K562 (cell line): ENCODE measurements at regions not wholly inside any gene's neighbourhood (a gene's known extent, or its start where the extent isn't known, plus 50 kb on each side); places are given as distances from the start of the nearest gene placed in this dataset.

Experiments used
- ATAC-seq: fragments of 200-7000 bp; cut with Tn5 transposase; 3 replicates; pipeline ENCODE4 v1.9.1; 2020; ENCODE audit warnings: moderate library complexity
- BruUV-seq: library from RNA; stranded (reverse); fragments of 400-500 nt; replicated peaks from 2 replicates; lab custom pipeline; 2021; lab: Mats Ljungman, UMichigan
- CTCF ChIA-PET: fragments of 300-600 bp; formaldehyde crosslinking; extraction: SDS; loops from one replicate; lab custom pipeline; 2021; ENCODE audit warnings: low intra/inter-chr PET ratio; lab: Yijun Ruan, JAX
- POLR2A ChIA-PET: fragments of 300-600, 350-650 bp; sonication (Branson Sonifier 250); formaldehyde crosslinking; extraction: SDS; loops from one replicate; lab custom pipeline; 2021; ENCODE audit warnings: antibody characterized with exemption, inconsistent platforms; lab: Yijun Ruan, JAX
- DNase-seq, 4 experiments: peaks; one replicate each; pipeline versions ENCODE4 v3.0.0 to v3.0.0-alpha.2; 2011 to 2018; ENCODE audit warnings: low spot score in 3 of 4, mixed read lengths in 3 of 4; ENCODE audit errors: extremely low read depth in 1 of 4
- FAIRE-seq: peaks from 2 replicates; lab custom pipeline; 2011; peaks lifted over from hg19 to GRCh38; lab: Jason Lieb, UNC
- H2AFZ ChIP-seq: 2 replicates; pipeline ENCODE4 v1.6.0; 2011; ENCODE audit warnings: low read depth, low read length, control low read depth, inconsistent platforms
- H3K27ac ChIP-seq: fragments of 200-600 bp; 3 replicates; pipeline ENCODE4 v1.8.0; 2011; ENCODE audit warnings: low read depth, mild to moderate bottlenecking, control low read depth, inconsistent platforms, low read length, moderate library complexity, mixed read lengths; ENCODE audit errors: extremely low read depth
- H3K27me3 ChIP-seq, 2 experiments: fragments of 300-600 bp in 1 of 2; 2 replicates in 1 of 2; 3 replicates in 1 of 2; pipeline versions ENCODE4 v1.6.0 to v1.8.0; 2011; ENCODE audit warnings: inconsistent platforms in 2 of 2, low read length in 2 of 2, mild to moderate bottlenecking in 1 of 2, mixed read lengths in 1 of 2, moderate library complexity in 1 of 2; ENCODE audit not compliant: control insufficient read depth in 2 of 2, insufficient read depth in 2 of 2
- H3K36me3 ChIP-seq: fragments of 300-600 bp; 3 replicates; pipeline ENCODE4 v1.8.0; 2011; ENCODE audit warnings: mild to moderate bottlenecking, low read length, inconsistent platforms; ENCODE audit not compliant: control insufficient read depth, insufficient read depth
- H3K4me1 ChIP-seq, 2 experiments: fragments of 200-600 bp in 1 of 2; replicated peaks in 1 of 2; 2 replicates in 1 of 2; 3 replicates in 1 of 2; pipeline versions ENCODE4 v1.5.1 to v1.8.0; 2011; ENCODE audit warnings: inconsistent platforms in 2 of 2, low read length in 2 of 2, mild to moderate bottlenecking in 1 of 2, mixed read lengths in 1 of 2, moderate library complexity in 1 of 2; ENCODE audit not compliant: control insufficient read depth in 2 of 2, insufficient read depth in 2 of 2
- H3K4me2 ChIP-seq: 2 replicates; pipeline ENCODE4 v1.6.1; 2011; ENCODE audit warnings: low read length, control low read depth, inconsistent platforms, mixed read lengths; ENCODE audit not compliant: insufficient read depth
- H3K4me3 ChIP-seq: fragments of 200-600 bp; sonication (generic), shearing (Covaris generic); 2 replicates; pipeline ENCODE4 v1.5.1; 2016; ENCODE audit warnings: control low read depth, inconsistent platforms
- H3K79me2 ChIP-seq: fragments of 200-600 bp; 3 replicates; pipeline ENCODE4 v1.8.0; 2011; ENCODE audit warnings: low read length, inconsistent platforms; ENCODE audit not compliant: control insufficient read depth, insufficient read depth
- H3K9ac ChIP-seq, 2 experiments: 2 replicates each; pipeline versions ENCODE4 v1.6.0 to v1.6.1; 2011; ENCODE audit warnings: low read depth in 2 of 2, low read length in 2 of 2, control low read depth in 1 of 2, inconsistent platforms in 1 of 2, mild to moderate bottlenecking in 1 of 2, mixed read lengths in 1 of 2; ENCODE audit not compliant: insufficient read depth in 1 of 2
- H3K9me1 ChIP-seq: one replicate; pipeline ENCODE4 v1.6.0; 2011; ENCODE audit warnings: inconsistent platforms, mild to moderate bottlenecking, low read length, moderate library complexity; ENCODE audit not compliant: control insufficient read depth, insufficient read depth
- H3K9me3 ChIP-seq: replicated peaks from 2 replicates; pipeline ENCODE4 v1.5.1; 2011; ENCODE audit warnings: low read depth, low read length, inconsistent platforms; ENCODE audit not compliant: control insufficient read depth, insufficient read depth
- H4K20me1 ChIP-seq: replicated peaks from 2 replicates; pipeline ENCODE4 v1.6.1; 2011; ENCODE audit warnings: low read length, inconsistent platforms, mixed read lengths; ENCODE audit not compliant: control insufficient read depth, insufficient read depth
- BRD9 ChIP-seq: fragments of 450-650 bp; IDR thresholded peaks from 2 replicates; pipeline ENCODE4 v1.6.1; 2018; ENCODE audit warnings: low read depth; ENCODE audit not compliant: partially characterized antibody
- EP300 ChIP-seq: IDR thresholded peaks from 2 replicates; pipeline ENCODE4 v1.6.1; 2012; ENCODE audit warnings: low read length, improper control_type of control experiment
- MAFK ChIP-seq: IDR thresholded peaks from 2 replicates; pipeline ENCODE4 v1.6.1; 2011; ENCODE audit warnings: low read length, improper control_type of control experiment
- MTA2 ChIP-seq: fragments of 450-650 bp; IDR thresholded peaks from 2 replicates; pipeline ENCODE4 v1.6.1; 2016; ENCODE audit warnings: low read depth
- ZBTB34 ChIP-seq: fragments of 250-450 bp; sonication (Bioruptor Pico); IDR thresholded peaks from 2 replicates; pipeline ENCODE4 v1.8.0; 2021; ENCODE audit warnings: mild to moderate bottlenecking, moderate library complexity
- WGBS: fragments of 100-300 bp; shearing (Covaris generic); methylation state at CpG from one replicate; pipeline ENCODE4 v1.1.6; 2016; ENCODE audit warnings: low coverage, mixed read lengths; ENCODE audit not compliant: insufficient coverage; ENCODE audit errors: missing lambda C conversion rate; 5-methylcytosine and 5-hydroxymethylcytosine counted together
- in situ Hi-C: fragments of 300-500 bp; cut with MboI; formaldehyde crosslinking; loops from 4 replicates; pipeline ENCODE4 v1.15.0; 2018; ENCODE audit warnings: inconsistent platforms, mixed read lengths
- intact Hi-C: fragments of 100-400 bp; cut with micrococcal nuclease; formaldehyde crosslinking; loops from 2 replicates; pipeline ENCODE4 v1.14.2; 2022
- TF ChIP-seq, protein P1 (sequence below), 2 experiments: fragments of 450-650 bp; IDR thresholded peaks; 2 replicates each; pipeline ENCODE4 v1.6.1; 2016

GRCh38 chr13:84366506-84366905 lies 484.2 kb upstream of the SLITRK1 start (continued):
- TF ChIP-seq, protein P1, sequence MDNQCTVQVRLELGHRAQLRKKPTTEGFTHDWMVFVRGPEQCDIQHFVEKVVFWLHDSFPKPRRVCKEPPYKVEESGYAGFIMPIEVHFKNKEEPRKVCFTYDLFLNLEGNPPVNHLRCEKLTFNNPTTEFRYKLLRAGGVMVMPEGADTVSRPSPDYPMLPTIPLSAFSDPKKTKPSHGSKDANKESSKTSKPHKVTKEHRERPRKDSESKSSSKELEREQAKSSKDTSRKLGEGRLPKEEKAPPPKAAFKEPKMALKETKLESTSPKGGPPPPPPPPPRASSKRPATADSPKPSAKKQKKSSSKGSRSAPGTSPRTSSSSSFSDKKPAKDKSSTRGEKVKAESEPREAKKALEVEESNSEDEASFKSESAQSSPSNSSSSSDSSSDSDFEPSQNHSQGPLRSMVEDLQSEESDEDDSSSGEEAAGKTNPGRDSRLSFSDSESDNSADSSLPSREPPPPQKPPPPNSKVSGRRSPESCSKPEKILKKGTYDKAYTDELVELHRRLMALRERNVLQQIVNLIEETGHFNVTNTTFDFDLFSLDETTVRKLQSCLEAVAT (IDR thresholded peaks at IDR 0.05) = no peak

DNA sequence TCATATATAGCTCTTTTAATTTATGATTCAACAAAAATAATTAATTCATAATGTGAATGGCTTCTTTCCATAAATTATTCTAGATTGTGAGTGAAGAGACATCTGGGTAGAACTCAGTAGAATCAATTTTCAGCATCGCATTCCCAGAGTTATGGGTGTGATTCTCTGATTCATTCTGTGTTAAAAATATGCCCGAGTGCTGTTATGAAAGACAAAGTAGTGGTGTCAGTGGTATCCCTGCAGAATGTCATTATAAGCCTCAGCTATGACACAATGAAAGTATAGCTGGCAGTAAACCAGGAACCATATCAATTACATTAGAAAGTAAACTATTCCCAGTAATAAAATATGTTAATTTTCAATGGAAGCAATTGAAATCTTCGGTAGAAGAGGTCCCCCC lies 480.5 kb upstream of the SLITRK1 start:
- intact Hi-C loops = no loop called here
- no peaks in the 10 kb centered on the region for H3K4me1 ChIP-seq
- POLR2A ChIA-PET = no interaction called here
- no peaks in the 10 kb centered on the region for H3K9me1 ChIP-seq
- WGBS = 0% methylated on average over 3 of the region's 3 CpGs
- no peak for DNase-seq
- H3K36me3 ChIP-seq = no peaks in the 10 kb centered on the region
- no peak overlapping the region for H3K4me3 ChIP-seq
- H3K27me3 ChIP-seq = no peaks in the 10 kb centered on the region
- CTCF ChIA-PET = no interaction called here
- H3K27ac ChIP-seq = no peak overlapping the region
- FAIRE-seq = no peak
- no peak for ATAC-seq
- H2AFZ ChIP-seq = no peak overlapping the region
- TF ChIP-seq EP300 (no peak), ZBTB34 (CRISPR knock-in tag) (no peak), MTA2 (no peak), MAFK (no peak), BRD9 (no peak)
- H3K9ac ChIP-seq = no peak overlapping the region
- in situ Hi-C loops = no loop called here
- H3K79me2 ChIP-seq = no peaks in the 10 kb centered on the region
- no peak overlapping the region for H3K4me2 ChIP-seq
- BruUV-seq = no TSS peak
- no peaks in the 10 kb centered on the region for H4K20me1 ChIP-seq
- no peaks in the 10 kb centered on the region for H3K9me3 ChIP-seq
